Thyroid gland (tissue), 4 donors: ENCODE measurements at regions not wholly inside any gene's neighbourhood (a gene's known extent, or its start where the extent isn't known, plus 50 kb on each side); places are given as distances from the start of the nearest gene placed in this dataset.
A peak's percentile ranks its signal among the peaks of the same experiment; 100 is the strongest.
"Not testable (repeated sequence)": the region's sequence is repeated elsewhere in the genome, so short reads cannot be mapped to it uniquely, and the experiment has no call there.

Source experiments
- DNase-seq, 2 donors: peaks; one replicate each; pipeline ENCODE4 v3.0.0-alpha.2; 2019
- H3K27ac ChIP-seq, 3 donors: fragments of 200-600 bp; sonication (generic); 1 replicate in 2 of 3; 2 replicates in 1 of 3; pipeline ENCODE4 v1.5.1; 2016 to 2019; ENCODE audit warnings: mild to moderate bottlenecking in 1 of 3, moderate library complexity in 1 of 3
- H3K27me3 ChIP-seq: fragments of 200-600 bp; sonication (generic); one replicate; pipeline ENCODE4 v1.5.1; 2019
- H3K36me3 ChIP-seq, 2 donors: fragments of 200-600 bp; sonication (generic); one replicate each; pipeline ENCODE4 v1.5.1; 2016 to 2019
- H3K4me1 ChIP-seq, 2 donors: fragments of 200-600 bp; sonication (generic); one replicate each; pipeline ENCODE4 v1.5.1; 2017 to 2019
- H3K4me3 ChIP-seq, 3 donors: fragments of 200-600 bp; sonication (generic); replicated peaks in 1 of 3; 1 replicate in 2 of 3; 2 replicates in 1 of 3; pipeline ENCODE4 v1.5.1; 2016; ENCODE audit warnings: mild to moderate bottlenecking in 1 of 3
- H3K9me3 ChIP-seq: fragments of 200-600 bp; sonication (generic); one replicate; pipeline ENCODE4 v1.5.1; 2017
- CTCF ChIP-seq, 6 experiments: fragments of 200-600 bp in 3 of 6; fragments of 450-650 bp in 3 of 6; sonication (generic) in 3 of 6; IDR thresholded peaks; one replicate each; pipeline ENCODE4 v1.5.1; 2016 to 2019; ENCODE audit warnings: antibody characterized with exemption in 6 of 6, mild to moderate bottlenecking in 2 of 6, inconsistent platforms in 1 of 6, moderate library complexity in 1 of 6
- POLR2A ChIP-seq, 2 donors: fragments of 450-650 bp; IDR thresholded peaks; one replicate each; pipeline ENCODE4 v1.6.1; 2017; ENCODE audit warnings: antibody characterized with exemption in 2 of 2, mild to moderate bottlenecking in 2 of 2, moderate library complexity in 1 of 2
- WGBS, 2 donors: methylation state at CpG; one replicate each; pipeline ENCODE4 v1.1.5; 2017; 5-methylcytosine and 5-hydroxymethylcytosine counted together
- intact Hi-C: fragments of 100-400 bp; cut with DNase I; formaldehyde crosslinking; loops from one replicate; pipeline ENCODE4 v1.15.1; 2023

- DNase-seq = not testable (repeated sequence)
Observed at GRCh38 chr22:22296047-22296446, 51.5 kb downstream of the VPREB1 start.

GRCh38 chr22:22297159-22297793, 52.7 kb downstream of the VPREB1 start:
- Histone ChIP-seq H3K4me3 (peak overlapping the region; percentile 17 to 74 (median 70)), H3K27ac (peak overlapping the region in 2 of 3 donors; percentile 1 to 45)
- H3K36me3 ChIP-seq, H3K27me3 ChIP-seq, H3K9me3 ChIP-seq, H3K4me1 ChIP-seq, intact Hi-C loops, DNase-seq: not testable (repeated sequence)
- WGBS, 2 donors = 0% methylated on average over 3 to 6 of the region's 28 CpGs

More at GRCh38 chr22:22296047-22296446, 51.5 kb downstream of the VPREB1 start:
- H3K27me3 ChIP-seq, H3K9me3 ChIP-seq, H3K27ac ChIP-seq, H3K36me3 ChIP-seq, H3K4me3 ChIP-seq, H3K4me1 ChIP-seq, intact Hi-C loops: not testable (repeated sequence)
- 87 to 89% methylated on average over 4 of the region's 4 CpGs for WGBS, 2 donors

- Histone ChIP-seq H3K27ac (peak overlapping the region; percentile 45 to 80 (median 57)), H3K4me3 (peak overlapping the region; percentile 68 to 74 (median 74))
- H3K9me3 ChIP-seq, H3K36me3 ChIP-seq, H3K4me1 ChIP-seq, H3K27me3 ChIP-seq, intact Hi-C loops: not testable (repeated sequence)
- WGBS, 2 donors = 0 to 1% methylated on average over 14 to 31 of the region's 72 CpGs
- DNase-seq = peak; percentile 58 to 60
- peak in 1 of 2 donors; percentile 77 for TF ChIP-seq POLR2A (IDR thresholded peaks at IDR 0.05)
- peak in 2 of 6 experiments; percentile 19 to 21 for TF ChIP-seq CTCF (IDR thresholded peaks at IDR 0.05)
Observed at GRCh38 chr22:22297794-22298653, 53.4 kb downstream of the VPREB1 start.

GRCh38 chr22:22298654-22299009, 54.0 kb downstream of the VPREB1 start:
- 0 to 8% methylated on average over 1 to 3 of the region's 6 CpGs for WGBS, 2 donors
- not testable (repeated sequence) for H3K4me1 ChIP-seq

GRCh38 chr22:22300511-22300910, 55.9 kb downstream of the VPREB1 start:
- DNase-seq, H3K4me1 ChIP-seq, H3K9me3 ChIP-seq, H3K36me3 ChIP-seq, H3K27me3 ChIP-seq, intact Hi-C loops, H3K4me3 ChIP-seq, H3K27ac ChIP-seq: not testable (repeated sequence)
- 95 to 96% methylated on average over 5 of the region's 5 CpGs for WGBS, 2 donors

More at GRCh38 chr22:22298654-22299009, 54.0 kb downstream of the VPREB1 start:
- H3K27me3 ChIP-seq, DNase-seq, H3K9me3 ChIP-seq, intact Hi-C loops, H3K36me3 ChIP-seq: not testable (repeated sequence)
- Histone ChIP-seq H3K4me3 (peak overlapping the region; percentile 68 to 74 (median 74)), H3K27ac (peak overlapping the region in 1 of 3 donors; percentile 80)

- H3K27me3 ChIP-seq, H3K27ac ChIP-seq, H3K4me1 ChIP-seq, H3K9me3 ChIP-seq, DNase-seq, intact Hi-C loops, H3K4me3 ChIP-seq, H3K36me3 ChIP-seq: not testable (repeated sequence)
- 90 to 100% methylated on average over 1 of the region's 1 CpG for WGBS, 2 donors
Observed at GRCh38 chr22:22300946-22301345, 56.4 kb downstream of the VPREB1 start.

GRCh38 chr22:22316589-22316988, 72.0 kb downstream of the VPREB1 start:
- Histone ChIP-seq H3K27me3 (no peaks in the 10 kb centered on the region), H3K4me1 (no peaks in the 10 kb centered on the region), H3K36me3 (peaks cover 13 to 15% of the 10 kb centered on the region in 2 donors), H3K9me3 (no peaks in the 10 kb centered on the region), H3K4me3 (no peak overlapping the region), H3K27ac (no peak overlapping the region)
- intact Hi-C loops = no loop called here
- TF ChIP-seq CTCF (IDR thresholded peaks at IDR 0.05) (no peak), POLR2A (IDR thresholded peaks at IDR 0.05) (no peak)
- no peak for DNase-seq
- WGBS, 2 donors = 97 to 100% methylated on average over 2 of the region's 2 CpGs
